HG03139 (cell line): ENCODE measurements at regions not wholly inside any gene's neighbourhood (a gene's known extent, or its start where the extent isn't known, plus 50 kb on each side); places are given as distances from the start of the nearest gene placed in this dataset.
"Not testable (repeated sequence)": the region's sequence is repeated elsewhere in the genome, so short reads cannot be mapped to it uniquely, and the experiment has no call there.

Experiments
- ATAC-seq: cut with Tn5 transposase; IDR thresholded peaks from one replicate; pipeline ENCODE4 v1.9.1; 2021; ENCODE audit not compliant: unreplicated experiment

GRCh38 chr2:147614979-147615470 lies 229.8 kb upstream of the ACVR2A start:
- no peak for ATAC-seq

- ATAC-seq, result no peak
Measured at GRCh38 chr2:147614471-147614870, 230.4 kb upstream of the ACVR2A start.

GRCh38 chr2:147610496-147611040 lies 234.3 kb upstream of the ACVR2A start:
- ATAC-seq, result no peak

- ATAC-seq, result no peak
Measured at GRCh38 chr2:147609301-147609700, 235.5 kb upstream of the ACVR2A start.

GRCh38 chr2:147607379-147607778 lies 237.4 kb upstream of the ACVR2A start:
- ATAC-seq, result no peak

- ATAC-seq, result no peak
Measured at GRCh38 chr2:147603876-147604275, 241.0 kb upstream of the ACVR2A start.

- no peak for ATAC-seq
Measured at GRCh38 chr2:147603447-147603846, 241.4 kb upstream of the ACVR2A start.

GRCh38 chr2:147600646-147601045 lies 244.2 kb upstream of the ACVR2A start:
- ATAC-seq, result no peak

- ATAC-seq, result no peak
Measured at GRCh38 chr2:147600223-147600622, 244.6 kb upstream of the ACVR2A start.

GRCh38 chr2:147595200-147595599 lies 249.6 kb upstream of the ACVR2A start:
- no peak for ATAC-seq

- no peak for ATAC-seq
Measured at GRCh38 chr2:147594038-147594437, 250.8 kb upstream of the ACVR2A start.

- not testable (repeated sequence) for ATAC-seq
Measured at GRCh38 chr2:147592784-147593183, 252.0 kb upstream of the ACVR2A start.

GRCh38 chr2:147589127-147589526 lies 255.7 kb upstream of the ACVR2A start:
- ATAC-seq, result no peak

- ATAC-seq, result no peak
Measured at GRCh38 chr2:147588191-147588590, 256.6 kb upstream of the ACVR2A start.

GRCh38 chr2:147578529-147578928 lies 266.3 kb upstream of the ACVR2A start:
- ATAC-seq, result no peak

- no peak for ATAC-seq
Measured at GRCh38 chr2:147577998-147578380, 266.8 kb upstream of the ACVR2A start.

GRCh38 chr2:147577323-147577997 lies 267.4 kb upstream of the ACVR2A start:
- no peak for ATAC-seq

GRCh38 chr2:147575106-147575505 lies 269.7 kb upstream of the ACVR2A start:
- ATAC-seq, result no peak

GRCh38 chr2:147572622-147573021 lies 272.2 kb upstream of the ACVR2A start:
- ATAC-seq, result no peak

- no peak for ATAC-seq
Measured at GRCh38 chr2:147569426-147569825, 275.4 kb upstream of the ACVR2A start.

- no peak for ATAC-seq
Measured at GRCh38 chr2:147568109-147568508, 276.7 kb upstream of the ACVR2A start.

- no peak for ATAC-seq
Measured at GRCh38 chr2:147567136-147567535, 277.7 kb upstream of the ACVR2A start.
